Hypothalamus (tissue), 51 donors: ENCODE measurements at regions not wholly inside any gene's neighbourhood (a gene's known extent, or its start where the extent isn't known, plus 50 kb on each side); places are given as distances from the start of the nearest gene placed in this dataset.

Experiments
- DNase-seq, 51 donors: peaks; one replicate each; lab custom pipeline; 2025; lab: John Stamatoyannopoulos, UW

DNA sequence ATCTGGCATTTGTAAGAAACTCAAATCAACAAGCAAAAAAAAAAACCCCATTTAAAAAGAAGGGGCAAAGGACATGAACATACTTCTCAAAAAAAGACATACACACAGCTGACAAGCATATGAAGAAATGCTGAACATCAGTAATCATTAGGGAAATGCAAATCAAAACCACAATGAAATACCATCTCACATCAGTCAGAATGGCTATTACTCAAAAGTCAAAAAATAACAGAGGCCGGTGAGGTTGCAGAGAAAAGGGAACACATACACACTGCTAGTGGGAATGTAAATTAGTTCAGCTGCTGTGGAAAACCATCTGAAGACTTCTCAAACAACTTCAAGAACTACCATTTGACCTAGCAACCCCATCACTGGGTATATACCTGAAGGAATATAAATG lies 199.4 kb upstream of the THBS1 start:
- no peak for DNase-seq

DNA sequence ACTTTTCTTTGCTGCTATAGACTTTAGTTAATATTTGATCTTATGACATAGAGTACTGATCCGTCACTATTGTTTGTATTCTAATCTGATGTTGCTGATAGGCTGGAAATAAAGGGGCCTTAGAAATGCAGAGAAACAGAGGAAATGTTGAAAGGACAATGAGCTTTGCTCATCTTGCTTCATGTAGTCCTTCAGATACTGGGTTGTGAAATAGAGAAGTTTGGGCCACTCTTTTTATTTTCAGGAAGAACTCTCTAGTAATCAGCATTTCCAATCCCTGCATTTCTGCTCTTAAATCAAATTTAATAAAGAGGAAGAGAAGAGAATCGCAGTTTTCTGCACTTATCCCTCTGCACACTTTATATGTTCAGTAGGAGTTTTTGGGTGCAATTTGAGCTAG lies 192.8 kb upstream of the THBS1 start:
- no peak for DNase-seq

DNA sequence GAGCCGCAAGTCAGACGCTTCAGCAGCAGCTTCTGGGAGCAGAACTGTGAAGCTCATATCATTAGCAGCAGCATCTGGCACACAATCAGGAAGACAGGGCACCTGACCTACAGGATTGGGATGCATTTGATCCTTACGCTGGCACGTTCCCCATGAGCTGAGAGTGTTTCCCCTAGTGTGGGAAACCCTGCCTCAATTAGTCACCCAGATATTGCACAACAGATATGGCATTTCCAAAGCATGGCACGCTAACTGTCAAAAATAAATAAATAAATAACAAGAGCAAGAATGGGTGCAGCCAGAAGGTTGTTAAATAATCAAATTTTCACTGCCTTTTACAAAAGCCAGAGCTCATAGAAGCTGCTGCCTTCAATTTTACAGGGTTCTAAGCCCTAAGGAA lies 189.6 kb upstream of the THBS1 start:
- DNase-seq = no peak

DNA sequence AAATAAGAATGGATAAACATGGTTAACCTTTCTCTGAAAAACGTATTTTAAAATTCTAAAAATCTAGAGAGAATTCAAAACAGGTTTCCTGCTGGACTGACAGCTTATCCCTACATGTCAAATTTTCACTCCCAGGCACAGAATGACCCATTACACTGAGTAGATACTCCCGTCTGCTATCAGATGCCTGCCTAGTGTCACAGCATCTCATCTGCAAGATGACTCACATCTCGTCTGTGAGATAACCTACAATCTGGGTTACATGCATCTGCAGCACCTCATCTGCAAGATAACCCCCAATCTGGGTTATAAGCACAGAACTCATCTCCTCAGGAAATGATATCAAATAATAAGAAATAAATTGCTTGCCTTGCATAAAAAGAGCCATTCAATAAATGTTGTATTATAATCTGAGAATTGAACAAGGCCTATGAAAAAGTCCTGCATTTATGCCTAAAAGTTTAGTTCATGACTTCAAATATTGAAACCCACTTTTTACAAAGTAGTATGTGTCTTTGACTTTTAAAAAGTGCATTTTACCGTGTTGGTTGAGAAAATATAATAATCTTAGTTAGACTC lies 188.3 kb upstream of the THBS1 start:
- DNase-seq = no peak

DNA sequence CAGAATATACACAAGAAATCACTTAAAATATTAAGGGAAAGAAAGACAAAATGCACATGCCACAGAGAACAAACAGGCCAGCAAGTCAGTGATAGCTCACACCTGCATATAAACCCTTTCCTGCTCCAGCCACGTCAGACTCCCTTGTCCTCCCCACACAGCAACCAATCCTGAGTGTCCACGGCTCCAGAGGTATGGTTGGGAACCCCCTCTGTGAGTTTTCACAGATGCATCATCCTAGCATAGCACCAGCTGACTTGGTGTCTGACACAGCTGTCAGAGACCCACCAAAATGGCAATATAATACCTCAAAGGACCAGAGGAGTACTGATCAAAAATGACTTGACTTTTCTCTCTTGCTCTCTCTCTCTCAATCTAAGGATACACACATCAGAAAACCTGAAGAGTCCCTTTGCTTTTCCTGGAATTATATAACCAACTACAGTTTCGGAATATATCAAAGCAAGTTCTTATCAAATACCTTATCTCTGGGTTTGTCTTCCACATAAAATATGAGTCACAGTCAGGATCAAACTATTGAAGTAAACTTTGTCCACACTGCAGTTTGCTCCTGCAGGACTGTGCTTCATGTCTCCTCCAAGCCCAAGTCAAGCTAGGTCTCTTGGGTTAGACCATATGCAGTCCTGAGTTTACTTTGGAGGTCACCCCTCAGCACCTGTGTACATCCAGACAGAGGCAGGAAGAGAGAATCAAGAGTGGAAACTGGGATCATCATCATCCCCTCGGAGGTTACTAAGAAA lies 187.1 kb upstream of the THBS1 start:
- no peak for DNase-seq

DNA sequence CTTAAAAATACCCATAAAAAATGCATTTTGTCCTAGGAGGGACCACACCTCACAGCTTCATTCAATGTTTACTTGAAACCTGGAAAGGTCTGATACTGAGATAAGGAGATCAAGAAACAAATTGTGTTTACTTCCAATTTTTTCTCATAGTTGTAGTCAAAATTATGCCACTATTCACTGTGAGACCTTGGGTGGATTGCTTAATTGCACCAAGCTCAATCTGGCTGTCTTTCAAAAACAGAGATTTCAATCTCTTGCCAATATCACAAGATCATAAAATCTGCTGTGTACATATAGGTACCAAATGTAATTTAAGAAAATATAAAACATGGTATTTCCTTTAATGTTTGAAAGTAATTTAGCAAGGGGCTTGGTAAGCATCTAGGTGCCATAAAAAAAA lies 186.4 kb upstream of the THBS1 start:
- DNase-seq = no peak

DNA sequence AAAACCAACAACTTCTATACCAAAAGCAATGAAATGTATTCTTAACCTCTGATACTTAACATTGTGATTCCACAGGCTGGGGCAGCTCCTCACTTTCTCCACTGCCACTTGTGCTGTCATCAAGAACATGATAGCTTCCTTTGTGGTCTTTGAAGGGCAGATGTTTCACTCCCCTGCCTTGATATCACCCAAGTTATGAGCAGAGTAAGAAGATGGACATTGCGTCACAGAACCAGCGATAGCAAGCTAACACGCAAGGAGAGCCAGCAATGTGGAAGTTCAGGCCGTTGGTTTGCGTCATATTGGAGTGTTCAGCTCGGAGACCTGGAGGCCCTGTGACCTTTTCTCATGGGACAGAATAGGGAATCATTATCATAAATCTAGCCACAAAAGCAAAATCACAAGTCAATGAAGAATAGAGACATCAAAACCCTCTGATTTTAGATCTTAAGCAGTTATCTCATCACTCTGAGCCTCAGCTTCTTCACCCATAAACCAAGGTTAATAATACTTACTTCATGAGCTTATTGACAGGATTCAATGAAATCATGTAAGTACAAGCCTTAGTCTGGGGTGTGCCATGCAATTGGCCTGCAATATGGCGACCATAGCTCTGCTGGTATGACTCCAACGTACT lies 183.8 kb upstream of the THBS1 start:
- no peak for DNase-seq

DNA sequence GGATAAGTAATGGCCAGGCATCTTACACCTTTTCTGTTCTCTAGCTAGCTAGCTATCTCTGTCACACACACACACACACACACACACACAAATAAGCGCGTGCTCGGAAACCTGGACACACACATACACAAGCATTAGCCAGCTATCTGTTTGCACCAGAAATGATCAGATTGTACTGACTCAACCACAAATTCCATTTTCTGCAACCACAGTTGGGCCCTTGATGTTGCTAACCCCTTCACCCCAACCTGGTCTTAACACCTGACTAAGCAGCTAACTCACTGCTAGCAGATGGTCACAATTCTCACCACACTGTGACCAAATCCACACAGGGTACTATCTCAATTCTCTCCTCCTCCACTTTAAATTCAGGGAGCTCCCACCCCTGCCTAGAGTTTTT lies 183.0 kb upstream of the THBS1 start:
- no peak for DNase-seq

DNA sequence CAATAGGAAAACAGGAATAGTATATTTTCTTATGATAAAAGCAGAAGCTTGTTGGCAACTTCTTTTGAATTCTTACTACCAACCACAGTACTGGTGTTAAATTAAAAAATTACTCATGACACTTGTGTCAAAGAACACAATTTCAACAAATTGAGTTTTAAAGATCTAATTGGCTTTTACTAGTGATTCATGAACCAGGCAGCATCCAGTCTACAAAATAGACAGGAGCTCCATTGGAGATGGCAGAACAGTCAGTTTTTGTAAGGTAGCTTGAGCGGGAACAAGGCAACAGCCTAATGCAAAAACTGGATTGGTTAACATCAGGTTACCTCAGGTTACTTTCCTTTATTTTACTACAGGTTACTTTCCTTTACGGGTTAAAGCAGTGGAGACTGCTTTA lies 181.3 kb upstream of the THBS1 start:
- no peak for DNase-seq

DNA sequence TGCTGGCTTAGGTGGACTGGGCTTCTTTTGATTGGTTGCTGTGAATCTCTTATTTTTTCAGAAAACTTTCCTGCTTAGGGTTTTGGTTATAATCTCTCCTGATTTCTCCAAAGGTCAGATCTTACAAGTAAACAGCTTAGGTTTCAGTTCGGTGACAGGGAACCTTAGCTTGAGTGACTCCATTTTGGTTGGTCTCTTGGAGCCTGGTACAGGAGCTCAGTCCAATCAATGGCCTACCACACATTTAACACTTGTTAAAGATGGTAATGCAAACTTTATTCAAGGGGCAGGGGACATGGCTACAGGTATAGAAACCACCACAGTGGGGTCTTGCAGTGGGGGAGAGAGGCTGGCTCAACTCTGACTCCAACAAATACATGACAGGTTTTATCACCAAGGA lies 180.9 kb upstream of the THBS1 start:
- no peak for DNase-seq

DNA sequence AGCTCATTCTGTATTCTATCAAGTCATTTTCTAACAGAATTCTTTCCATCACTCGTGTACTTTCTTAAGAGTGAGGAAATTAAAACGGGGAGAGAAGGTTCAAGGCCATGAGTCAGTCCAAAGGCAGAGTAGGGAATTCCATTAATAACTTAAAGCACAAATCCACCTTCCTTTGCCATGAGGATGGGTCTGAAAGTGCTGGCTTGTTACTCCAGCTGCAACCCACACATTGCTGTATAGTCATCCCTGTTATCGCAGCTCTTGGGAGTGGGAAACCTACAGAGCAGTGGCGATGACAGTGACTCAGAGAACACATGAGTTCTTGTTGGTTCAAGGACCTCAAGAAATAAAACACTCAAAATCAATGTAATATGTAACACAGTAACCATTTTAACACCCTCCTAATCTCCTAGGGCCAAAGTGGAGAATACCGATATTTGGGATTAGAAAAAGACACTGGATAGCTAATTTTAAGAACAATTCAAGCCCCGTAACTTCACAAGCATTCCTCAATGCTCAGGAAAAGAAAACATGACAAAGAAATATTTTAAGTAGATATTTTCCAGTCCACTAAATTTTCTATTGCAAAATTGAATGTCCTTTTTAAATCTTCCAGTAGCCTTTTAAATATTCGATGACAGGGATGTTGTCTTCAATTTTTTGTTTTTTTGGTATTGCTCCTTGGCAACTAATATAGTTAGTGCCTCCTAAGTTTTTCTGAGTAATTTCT lies 179.9 kb upstream of the THBS1 start:
- no peak for DNase-seq

DNA sequence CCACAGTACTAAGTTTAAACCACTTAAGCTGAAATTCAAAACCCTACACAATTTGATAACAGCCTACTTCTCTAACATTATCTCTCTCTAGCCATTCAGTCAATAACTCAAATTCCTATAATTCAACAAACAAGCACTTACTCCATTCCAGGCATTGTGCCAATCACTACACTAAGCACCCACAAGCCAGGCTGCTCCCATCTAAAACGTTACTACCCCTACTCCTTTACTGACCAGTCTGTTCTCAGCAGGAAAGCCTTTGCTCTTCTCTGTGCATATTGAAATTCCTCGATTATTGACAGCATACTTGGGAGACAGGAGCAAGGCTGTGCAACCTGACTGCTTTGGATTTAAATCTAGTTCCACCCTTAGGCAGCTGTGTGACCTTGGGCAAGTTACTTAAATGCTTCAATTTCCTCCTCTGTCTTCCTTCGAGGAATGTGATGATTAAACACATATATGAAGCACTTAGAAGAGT lies 177.2 kb upstream of the THBS1 start:
- no peak for DNase-seq

DNA sequence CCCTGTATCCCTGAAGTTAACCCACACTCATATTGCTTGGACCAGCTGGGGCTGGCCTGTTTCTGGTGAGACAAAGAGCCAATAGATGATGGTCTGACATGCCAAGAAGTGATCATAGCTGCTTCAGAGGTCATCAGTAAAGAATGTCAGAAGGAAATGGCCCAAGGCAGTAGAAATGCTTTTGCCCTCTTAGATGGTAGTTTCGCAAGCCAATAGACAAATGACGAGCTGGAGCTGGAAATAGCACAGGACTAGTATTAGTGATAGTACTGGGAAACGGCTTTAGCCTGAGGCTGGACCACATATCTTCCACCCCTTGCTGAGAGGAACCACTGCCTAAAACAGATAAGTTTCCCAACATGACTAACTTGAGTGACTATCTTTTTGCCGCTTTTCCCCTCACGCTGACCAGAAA lies 176.1 kb upstream of the THBS1 start:
- DNase-seq = no peak

DNA sequence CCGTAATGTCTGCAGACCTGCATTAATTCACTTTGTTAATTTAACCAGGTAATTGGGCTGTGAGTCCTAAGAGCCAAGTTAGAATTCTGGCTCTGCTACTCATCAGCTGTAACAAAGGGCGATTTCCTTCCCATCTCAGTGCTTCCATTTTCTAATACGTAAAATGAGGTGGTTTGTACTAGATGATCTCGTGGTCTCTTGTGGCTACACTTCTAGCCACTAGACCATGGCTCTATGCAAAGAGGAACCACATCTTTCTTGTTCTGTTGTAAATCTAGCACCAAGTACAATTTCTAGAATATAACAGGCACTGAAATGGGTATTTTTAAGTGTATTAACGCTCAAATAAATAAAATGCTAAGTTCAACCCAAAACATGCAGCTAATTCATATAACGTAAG lies 174.4 kb upstream of the THBS1 start:
- no peak for DNase-seq

DNA sequence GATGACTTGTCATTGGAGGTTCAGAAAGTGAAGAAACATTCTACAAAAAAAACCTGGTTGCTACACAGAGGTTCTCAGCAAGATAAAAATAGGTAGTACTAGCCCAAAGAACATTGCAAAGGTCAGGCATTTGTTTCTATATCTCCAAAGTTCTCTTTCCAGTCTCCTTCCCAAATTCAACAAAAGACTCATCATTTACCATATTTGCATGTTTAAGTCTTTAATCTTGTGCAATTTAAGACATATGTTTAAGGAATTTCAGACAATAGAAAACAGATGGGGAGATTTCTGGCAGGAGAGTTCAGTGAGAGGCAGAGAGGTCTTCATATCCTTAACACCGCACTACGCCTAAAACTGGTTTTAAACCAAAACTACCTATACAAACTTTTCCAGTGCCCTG lies 173.8 kb upstream of the THBS1 start:
- no peak for DNase-seq

DNA sequence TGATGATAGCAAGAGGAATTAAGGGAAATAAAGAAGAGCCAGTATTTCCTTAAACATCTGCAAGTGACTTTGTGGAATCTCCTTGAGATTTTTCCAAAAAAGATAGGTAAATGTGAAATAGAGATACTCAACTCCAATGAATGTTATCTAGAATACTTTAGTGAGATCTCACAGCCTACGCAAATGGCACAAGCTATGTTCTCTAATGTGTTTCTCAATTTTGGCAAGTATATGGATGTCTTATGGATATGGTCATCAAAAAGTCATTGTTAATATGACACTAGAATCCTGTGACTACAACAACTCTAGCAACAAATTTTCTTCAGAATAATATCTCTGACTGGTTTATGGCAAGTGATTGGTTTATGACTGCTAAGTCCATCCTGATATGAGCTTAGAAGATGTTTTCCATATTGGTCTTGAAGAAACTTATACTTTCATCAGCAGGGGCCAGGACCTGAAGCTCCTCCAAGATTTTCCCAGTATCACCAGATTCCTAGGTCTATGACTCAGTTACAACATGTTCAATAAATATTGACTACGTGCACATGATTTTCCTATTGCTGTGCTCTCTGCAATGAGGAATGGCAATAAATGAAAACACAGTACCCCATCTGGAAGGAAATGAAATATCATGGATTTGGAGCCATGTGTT lies 170.9 kb upstream of the THBS1 start:
- no peak for DNase-seq

DNA sequence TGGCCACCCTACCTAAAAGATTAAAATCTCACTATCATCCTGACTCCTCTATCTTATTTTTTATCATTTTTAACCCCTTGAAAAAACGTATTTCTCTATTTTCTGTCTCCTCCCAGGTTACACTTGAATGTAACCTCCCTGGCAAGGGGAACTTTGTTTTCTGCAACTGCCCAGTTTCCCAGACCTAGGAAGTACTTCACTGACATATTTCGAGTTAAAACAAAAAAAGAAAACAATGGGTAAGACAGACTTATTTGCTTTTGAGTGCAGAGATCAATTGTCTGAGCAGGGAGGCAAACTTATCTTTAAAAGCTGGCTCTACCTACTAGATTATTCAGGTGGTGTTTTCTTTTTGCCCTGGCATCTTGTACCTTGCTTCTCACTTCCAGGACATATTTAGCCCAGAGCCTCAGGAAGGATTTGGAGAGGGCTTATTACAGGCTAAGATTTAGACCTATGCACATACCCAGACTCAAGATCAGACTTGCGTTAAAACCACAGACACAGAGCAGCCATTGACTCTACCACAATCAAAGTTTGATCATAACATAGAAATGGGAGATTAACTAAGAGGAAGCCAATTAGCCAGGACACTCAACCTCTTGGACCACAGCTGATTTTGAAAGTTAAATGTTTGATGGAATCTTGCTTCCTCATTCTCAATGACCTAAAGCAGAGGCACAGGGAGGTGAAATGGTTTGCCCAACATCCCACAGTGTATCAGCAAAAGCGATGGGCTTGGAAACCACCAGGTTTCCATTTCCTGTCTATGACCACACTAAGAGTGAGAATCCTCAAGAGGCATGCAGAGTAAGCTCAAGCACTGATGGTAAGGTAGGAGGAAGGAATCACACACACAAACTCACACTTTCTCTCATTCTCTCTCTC lies 169.5 kb upstream of the THBS1 start:
- no peak for DNase-seq

DNA sequence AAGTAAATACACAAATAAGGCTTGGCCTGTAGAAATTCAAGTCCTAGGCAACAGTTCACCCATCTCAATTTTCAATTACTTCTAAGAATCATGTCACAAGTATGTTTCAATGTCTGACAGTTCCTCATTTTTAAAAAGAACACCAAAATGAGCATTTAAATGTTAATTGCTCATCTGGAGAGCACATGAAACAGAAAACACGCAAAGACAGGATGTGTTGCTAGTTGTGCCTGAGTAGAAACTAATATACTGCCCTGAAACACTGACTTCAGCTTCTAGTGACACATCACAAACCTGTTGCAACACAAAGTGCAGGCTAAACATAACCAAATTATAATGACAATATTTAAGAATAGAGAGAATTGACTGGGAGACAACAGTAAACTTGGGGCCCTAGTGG lies 167.3 kb upstream of the THBS1 start:
- no peak for DNase-seq

DNA sequence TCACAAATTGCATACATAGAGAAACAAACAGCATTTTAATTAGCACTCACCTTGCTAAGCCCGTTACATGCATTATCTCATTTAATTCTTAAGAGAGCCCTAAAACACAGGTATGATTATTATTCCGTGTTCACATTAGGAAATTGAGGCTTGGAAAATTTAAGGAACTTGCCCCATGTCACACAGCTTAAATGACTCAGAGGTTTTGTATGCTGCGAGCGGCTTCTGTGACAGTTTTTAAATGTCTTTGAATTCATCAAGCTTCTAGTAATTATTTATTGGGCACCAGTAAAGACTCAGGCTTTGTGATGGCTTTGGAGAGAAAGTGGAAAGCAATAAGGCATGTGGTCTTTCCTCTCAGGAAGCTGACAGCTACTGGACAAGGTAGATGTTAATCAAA lies 166.7 kb upstream of the THBS1 start:
- no peak for DNase-seq

DNA sequence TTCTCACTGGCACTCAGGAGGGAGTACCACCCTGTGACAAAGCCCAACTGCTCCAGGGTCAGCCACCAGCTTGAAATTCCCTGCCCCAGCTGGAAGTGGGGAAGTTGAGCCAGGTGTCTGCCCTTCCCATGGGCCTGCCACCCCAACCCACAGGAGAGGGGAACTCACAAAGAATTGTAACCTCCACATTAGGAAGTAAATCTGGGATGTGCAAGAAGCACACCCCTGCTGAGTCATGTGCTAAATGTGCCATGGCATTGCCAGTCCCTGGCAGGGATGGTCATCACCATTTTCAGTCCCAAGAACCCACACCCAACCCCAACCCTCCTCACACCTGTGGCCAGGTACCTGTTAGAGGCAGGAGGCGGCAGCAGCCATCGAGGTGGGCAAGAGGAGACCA lies 165.2 kb upstream of the THBS1 start:
- no peak for DNase-seq
